Activated CD8-positive, alpha-beta memory T cell treated with anti-CD3 and anti-CD28 coated beads, Interleukin-2, amount 50 U/mL, for 24 hours (primary cell): ENCODE measurements at regions not wholly inside any gene's neighbourhood (a gene's known extent, or its start where the extent isn't known, plus 50 kb on each side); places are given as distances from the start of the nearest gene placed in this dataset.

Experiments used
- DNase-seq: peaks from one replicate; pipeline ENCODE4 v3.0.0-alpha.2; 2020; ENCODE audit errors: extremely low read depth

- DNase-seq = no peak
These were observed 250.5 kb downstream of the TMEM121 start for GRCh38 chr14:105776924-105777323.

DNA sequence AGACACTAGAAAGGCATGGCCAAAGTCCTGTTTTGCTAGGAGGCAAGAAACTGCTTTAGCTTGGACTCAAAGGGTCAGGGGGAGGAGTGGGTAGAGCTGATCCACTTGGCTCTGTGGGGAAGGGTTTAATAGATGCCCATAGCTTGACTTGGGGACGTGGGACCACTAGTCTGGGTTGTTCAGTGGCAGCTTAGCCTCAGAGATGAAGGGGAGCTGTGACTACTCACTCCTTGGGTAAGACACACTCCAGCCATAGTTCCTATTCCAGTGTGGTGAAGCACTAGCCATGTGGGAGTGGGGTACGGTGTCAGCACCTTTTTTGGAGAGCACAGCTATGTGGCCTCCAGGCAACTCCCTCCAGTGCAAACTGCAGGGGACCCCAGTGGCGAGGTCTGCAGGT lies 257.3 kb downstream of the TMEM121 start:
- no peak for DNase-seq

DNA sequence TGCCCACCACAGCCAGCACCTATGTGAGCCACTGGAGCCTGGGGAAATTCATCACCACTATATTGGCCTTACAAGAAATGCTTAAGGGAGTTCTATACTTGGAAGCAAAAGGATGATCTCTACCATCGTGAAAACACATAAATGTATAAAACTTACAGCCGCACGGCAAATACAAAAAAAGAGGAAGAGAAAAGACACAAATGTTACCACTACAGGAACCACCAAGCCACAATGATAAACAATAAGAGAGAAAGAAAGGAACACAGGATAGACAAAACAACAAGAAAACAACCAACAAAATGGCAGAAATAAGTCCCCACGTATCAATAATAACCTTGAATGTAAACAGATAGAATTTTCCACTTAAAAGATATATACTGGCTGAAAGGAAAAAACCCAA lies 267.5 kb downstream of the TMEM121 start:
- DNase-seq = no peak

DNA sequence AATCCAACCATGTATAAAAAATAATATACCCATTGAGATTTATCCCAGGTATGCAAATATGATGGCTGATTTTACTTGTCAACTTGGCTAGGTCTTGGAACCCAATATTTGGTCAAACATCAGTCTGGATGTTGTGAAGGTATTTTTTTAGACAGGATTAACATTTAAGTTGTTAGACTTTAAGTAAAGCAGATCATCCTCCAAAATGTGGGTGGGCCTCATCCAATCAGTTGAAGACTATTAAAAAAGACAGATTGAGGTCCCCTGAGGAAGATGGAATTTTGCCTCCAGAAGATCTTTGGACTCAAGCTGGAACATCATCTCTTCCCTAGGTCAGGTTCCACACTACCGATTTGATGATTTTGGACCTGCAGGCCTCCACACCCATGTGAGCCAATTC lies 271.2 kb downstream of the TMEM121 start:
- no peak for DNase-seq

- DNase-seq = no peak
These were observed 279.3 kb downstream of the TMEM121 start for GRCh38 chr14:105805701-105806100.

GRCh38 chr14:105806568-105806967 lies 280.2 kb downstream of the TMEM121 start:
- no peak for DNase-seq

DNA sequence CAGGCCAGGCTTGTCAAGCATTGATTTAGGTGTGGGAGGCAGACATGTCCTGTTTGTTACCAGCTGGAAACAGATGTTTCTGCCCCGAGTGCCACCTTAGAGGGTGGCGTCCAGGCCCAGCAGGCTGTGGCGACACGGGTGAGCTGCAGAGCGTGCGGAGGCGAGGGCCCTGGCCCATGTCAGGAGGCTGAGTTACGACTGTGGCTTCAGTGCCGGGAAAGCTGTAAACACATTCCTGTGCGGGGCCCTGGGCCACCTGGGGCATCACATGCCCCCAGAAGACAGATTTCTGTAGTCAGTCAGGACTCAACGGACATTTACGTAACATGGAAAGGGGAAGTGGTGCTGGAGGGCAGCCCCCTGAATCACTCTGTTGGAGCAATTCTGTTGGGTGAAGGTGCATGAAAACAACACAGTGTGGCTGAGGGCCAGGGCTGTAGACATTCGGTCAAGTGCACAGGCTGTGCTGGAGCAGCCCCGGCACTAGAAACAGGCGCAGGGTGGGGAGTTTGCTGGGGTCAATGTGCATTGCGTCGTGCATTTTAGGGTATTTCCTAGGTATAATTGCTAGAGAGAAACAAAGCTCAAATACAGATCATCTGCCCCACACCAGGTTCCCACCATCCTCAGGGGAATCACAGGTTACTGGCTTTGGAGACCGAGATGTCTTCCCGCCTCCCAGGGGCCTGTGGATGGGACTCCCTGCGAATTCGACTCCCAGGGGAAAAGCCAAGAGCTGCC lies 291.8 kb downstream of the TMEM121 start:
- no peak for DNase-seq

DNA sequence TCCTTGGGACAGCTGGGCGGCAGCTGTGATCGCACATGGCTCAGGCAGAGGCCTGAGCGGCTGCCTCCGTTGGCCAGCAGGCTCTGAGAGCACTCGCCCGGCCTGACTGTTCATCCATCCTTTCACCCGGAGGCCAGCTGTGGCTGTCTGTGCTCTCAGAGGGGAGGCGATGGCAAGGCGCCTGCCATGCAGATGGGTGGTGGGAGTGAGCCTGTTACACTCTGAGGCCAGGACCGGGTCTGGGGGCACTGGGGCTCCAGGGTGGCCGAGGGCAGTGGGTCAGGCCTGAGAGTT lies 292.3 kb downstream of the TMEM121 start:
- no peak for DNase-seq

DNA sequence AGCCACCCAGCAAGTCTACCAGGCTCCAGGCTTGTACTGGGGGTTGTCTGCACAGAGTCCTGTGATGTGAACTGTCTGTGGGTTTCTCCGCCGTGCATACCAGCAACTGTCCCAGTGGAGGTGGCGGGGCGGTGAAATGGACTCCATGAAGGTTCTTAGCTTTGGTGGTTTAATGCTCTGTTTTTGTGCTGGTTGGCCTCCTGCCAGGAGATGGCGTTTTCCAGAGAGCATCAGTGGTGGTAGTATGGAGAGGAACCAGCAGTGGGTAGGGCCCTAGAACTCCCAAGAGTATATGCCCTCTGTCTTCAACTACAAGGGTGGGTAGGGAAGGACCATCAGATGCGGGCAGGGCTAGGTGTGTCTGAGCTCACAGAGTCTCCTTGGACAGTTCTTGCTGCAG lies 303.8 kb downstream of the TMEM121 start:
- no peak for DNase-seq

DNA sequence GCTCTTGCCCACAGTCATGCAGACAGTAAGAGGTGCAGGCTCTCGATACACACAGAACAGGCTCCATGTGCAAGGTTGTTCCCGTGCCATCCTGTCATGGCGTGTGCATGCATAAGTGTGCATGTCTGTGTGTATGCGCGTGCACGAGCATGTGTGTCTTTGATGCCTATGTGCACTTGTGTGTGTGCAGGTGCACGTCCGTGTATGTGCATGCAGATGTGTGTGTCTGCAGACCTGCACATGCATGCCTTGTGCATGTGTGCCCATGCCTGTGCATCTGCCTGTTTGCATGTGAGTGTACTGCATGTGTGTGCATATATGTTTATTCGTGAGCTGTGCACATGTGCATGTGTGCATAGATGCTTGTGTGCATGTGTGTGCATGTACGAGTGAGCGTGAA lies 309.8 kb downstream of the TMEM121 start:
- no peak for DNase-seq

DNA sequence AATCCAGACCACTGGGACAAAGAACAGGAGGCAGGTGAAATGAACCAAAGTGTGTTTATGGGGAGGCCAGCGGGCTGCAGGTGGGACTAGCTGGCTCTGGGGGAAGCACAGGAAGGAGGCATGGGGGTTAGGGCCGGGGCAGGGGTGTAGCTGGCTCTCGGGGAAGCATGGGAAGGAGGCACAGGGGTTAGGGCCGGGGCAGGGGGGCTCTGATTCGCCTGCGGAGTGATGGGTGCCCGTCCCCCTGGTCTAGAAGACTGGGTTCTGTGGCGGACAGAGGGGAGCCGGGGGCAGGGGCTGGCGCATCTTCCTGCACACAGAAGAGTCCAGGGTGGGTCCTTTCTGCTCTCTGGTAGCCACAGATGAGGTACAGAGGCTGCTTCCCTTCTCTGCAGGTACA lies 310.3 kb downstream of the TMEM121 start:
- no peak for DNase-seq

- no peak for DNase-seq
These were observed 311.1 kb downstream of the TMEM121 start for GRCh38 chr14:105837349-105838063.

DNA sequence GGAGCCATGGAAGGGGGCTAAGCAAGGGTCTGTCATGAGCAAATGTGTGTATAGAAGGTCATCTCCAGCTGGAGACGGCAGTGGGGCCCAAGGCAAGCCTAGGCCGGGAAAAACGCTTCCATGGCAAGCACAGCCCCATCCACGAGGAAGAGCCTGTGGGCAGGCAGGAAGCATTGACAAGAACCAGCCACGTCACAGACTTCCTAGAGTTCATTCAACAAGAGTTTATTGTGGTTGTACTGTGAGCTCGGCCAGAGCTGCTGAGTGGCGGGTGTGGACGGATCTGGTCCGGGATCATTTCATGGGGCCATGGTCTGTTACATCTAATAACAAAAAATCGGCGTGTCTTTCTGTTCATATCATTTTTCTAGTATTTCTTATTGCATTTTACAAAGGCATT lies 311.7 kb downstream of the TMEM121 start:
- DNase-seq = no peak

- no peak for DNase-seq
These were observed 312.4 kb downstream of the TMEM121 start for GRCh38 chr14:105838591-105839424.

- DNase-seq = no peak
These were observed 313.3 kb downstream of the TMEM121 start for GRCh38 chr14:105839425-105840265.

DNA sequence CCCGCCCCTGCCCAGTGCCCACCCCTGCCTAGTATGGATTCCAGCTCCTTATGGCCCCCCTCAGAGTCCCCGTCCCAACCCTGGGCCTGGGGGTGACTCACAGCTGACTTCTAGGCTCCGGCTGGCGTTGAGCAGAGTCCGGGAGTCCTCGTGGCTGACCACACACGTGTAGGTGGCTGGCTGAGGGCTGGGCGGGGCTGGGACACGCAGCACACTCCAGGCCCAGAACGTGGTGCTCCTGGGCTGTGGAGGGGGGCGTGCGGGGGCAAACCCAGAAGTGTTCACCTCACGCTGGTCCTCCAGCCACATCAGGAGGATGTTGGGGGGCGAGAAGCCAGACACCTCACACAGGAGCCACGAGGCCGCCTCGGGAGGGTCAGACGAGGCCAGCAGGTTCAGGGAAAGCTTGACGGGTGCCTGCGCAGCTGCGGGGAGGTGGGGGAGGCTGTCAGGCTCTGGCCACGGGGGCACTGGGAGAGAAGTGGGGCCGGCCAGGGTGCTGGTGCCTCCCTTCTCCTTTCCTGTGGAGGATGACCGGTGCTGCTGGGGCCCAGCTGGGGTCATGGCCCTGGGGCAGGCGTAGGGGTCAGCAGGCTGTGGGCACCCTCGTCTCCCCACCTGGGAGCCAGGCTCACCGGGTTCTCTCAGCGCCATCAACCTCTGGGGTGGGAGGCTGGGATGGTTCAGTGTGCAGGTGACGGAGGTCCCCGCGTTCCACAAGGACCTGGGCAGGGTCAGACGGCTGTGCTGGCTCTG lies 314.1 kb downstream of the TMEM121 start:
- DNase-seq = no peak

DNA sequence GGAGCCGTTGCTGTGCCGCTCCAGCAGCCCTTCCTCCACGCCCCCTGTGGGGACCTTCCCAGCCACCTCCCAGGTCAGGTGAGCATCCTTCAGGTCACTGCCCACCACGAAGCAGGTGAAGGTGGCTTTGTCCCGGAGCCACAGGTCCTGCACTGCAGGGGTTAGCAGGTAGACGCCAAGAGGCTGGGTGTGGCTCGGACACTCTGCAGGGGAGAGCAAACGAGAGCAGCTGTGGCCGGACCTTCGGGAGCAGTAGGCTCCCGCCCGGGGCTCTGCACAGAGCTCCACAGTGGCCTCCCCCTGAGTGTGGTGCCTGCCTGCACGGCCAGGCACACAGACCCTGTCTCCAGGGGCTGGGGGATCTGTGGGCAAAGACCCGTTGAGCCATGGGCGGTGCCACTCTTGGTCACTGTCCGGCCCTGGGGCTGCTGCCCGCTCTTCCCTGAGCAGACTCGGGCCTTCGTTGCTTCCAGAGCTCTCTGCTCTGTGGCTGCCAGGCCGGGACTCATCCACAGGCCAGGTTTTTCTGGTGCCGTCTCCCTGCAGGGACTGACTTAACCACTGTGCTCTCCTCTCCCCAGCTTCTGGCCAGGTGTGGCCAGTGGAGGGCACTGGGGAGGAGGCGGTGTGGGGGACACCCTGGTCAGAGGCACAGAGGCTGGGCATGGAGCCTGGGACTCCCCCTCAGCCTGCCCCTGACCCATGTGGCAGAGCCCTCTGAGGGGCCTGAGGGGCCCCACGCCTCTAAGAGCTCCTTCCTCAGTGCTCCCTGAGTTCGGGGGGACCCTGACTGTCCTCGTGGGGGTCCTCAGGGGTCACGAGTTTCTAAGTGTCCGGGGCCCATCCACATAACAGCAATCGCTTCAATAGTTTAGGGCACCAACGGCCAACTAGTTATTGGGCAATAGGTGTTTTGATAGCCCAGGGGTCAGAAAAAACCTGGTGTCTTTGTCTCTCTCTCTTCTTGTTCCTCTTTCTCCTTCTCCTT lies 314.9 kb downstream of the TMEM121 start:
- no peak for DNase-seq

DNA sequence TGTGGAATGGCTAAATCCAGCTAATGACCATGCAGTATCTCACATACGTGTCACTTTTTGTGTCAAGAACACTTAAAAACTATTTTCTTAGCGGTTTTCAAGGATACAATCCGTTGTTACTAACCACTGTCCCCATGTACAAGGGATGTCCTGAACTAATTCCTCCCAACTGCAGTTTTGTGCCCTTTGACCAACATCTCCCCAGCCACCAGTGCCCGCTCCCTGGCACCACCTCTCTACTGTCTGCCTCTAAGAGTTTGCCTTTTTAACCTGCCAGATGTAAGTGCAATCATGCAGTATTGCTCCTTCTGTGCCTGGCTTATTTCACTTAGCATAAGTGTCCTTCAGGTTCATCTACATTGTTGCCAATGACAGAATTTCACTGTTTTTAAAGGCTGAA lies 315.7 kb downstream of the TMEM121 start:
- DNase-seq = no peak

DNA sequence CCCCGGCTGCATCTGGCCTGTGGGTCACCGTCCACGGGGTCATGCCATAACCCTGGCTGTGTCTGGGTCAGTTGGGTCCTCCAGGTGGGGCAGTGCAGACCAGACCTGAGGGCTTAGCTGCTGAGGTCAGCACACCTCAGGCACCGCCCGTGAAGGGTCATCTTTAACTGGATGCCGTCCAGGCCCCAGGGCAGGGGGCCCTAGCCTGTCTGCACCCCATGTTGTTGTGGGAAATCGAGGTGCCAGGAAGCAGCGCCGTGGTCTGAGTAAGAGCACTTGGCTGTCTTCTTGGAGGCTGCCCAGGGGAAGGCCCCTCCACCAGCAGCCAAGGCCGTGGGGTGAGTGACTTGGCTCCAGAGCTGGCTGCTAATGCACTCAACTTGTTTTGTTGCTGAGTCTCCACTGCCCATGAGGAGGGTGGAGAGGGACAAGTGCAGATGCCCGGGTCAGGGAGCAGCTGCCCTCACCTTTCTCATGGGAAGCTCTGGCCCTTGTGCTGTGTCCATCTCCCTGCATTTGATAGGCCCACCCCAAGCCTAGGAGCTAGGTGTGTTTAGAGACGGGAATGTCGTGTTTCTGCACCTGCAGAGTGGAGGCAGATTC lies 317.2 kb downstream of the TMEM121 start:
- no peak for DNase-seq
